HepG2 (cell line): ENCODE measurements at regions not wholly inside any gene's neighbourhood (a gene's known extent, or its start where the extent isn't known, plus 50 kb on each side); places are given as distances from the start of the nearest gene placed in this dataset.

Experiments
- ATAC-seq: fragments of 200-7000 bp; cut with Tn5 transposase; 3 replicates; pipeline ENCODE4 v1.9.1; 2020; ENCODE audit warnings: mild to moderate bottlenecking, moderate library complexity
- BruUV-seq: library from RNA; stranded (reverse); fragments of 400-500 nt; replicated peaks from 2 replicates; lab custom pipeline; 2021; lab: Mats Ljungman, UMichigan
- CTCF ChIA-PET: fragments of 300-600 bp; formaldehyde crosslinking; extraction: SDS; loops from one replicate; lab custom pipeline; 2021; ENCODE audit warnings: low total read pairs, inconsistent platforms, low intra/inter-chr PET ratio; lab: Yijun Ruan, JAX
- POLR2A ChIA-PET: fragments of 350-600 bp; sonication (Branson Sonifier 250); formaldehyde crosslinking; loops from one replicate; lab custom pipeline; 2020; ENCODE audit warnings: antibody characterized with exemption, inconsistent platforms; lab: Yijun Ruan, JAX
- DNase-seq: peaks from one replicate; pipeline ENCODE4 v3.0.0-alpha.2; 2015; ENCODE audit warnings: low spot score
- FAIRE-seq: peaks from 3 replicates; lab custom pipeline; 2011; peaks lifted over from hg19 to GRCh38; lab: Jason Lieb, UNC
- H2AFZ ChIP-seq: one replicate; pipeline ENCODE4 v1.6.1; 2011; ENCODE audit warnings: low read length, inconsistent platforms
- H3K27ac ChIP-seq: fragments of 300-600 bp; 3 replicates; pipeline ENCODE4 v1.8.0; 2011; ENCODE audit warnings: mixed run types, mild to moderate bottlenecking, mixed read lengths, low read length, inconsistent platforms; ENCODE audit not compliant: insufficient read depth; ENCODE audit errors: extremely low read length
- H3K27me3 ChIP-seq, 2 experiments: fragments of 200-600 bp in 1 of 2; 2 replicates in 1 of 2; 3 replicates in 1 of 2; pipeline versions ENCODE4 v1.6.0 to v1.8.0; 2011; ENCODE audit warnings: low read length in 2 of 2, mild to moderate bottlenecking in 2 of 2, moderate library complexity in 2 of 2, inconsistent platforms in 1 of 2; ENCODE audit not compliant: insufficient read depth in 2 of 2, control insufficient read depth in 1 of 2
- H3K36me3 ChIP-seq, 2 experiments: fragments of 200-600 bp in 1 of 2; replicated peaks in 1 of 2; 2 replicates in 1 of 2; 3 replicates in 1 of 2; pipeline versions ENCODE4 v1.5.1 to v1.8.0; 2011; ENCODE audit warnings: low read length in 2 of 2, inconsistent platforms in 1 of 2; ENCODE audit not compliant: insufficient read depth in 2 of 2, control insufficient read depth in 1 of 2
- H3K4me1 ChIP-seq: 2 replicates; pipeline ENCODE4 v1.5.1; 2012; ENCODE audit warnings: low read length, inconsistent platforms; ENCODE audit not compliant: insufficient read depth
- H3K4me2 ChIP-seq: 2 replicates; pipeline ENCODE4 v1.6.0; 2011; ENCODE audit warnings: low read depth, low read length, inconsistent platforms
- H3K4me3 ChIP-seq, 3 experiments: fragments of 200-600 bp in 1 of 3; sonication (generic), shearing (Covaris generic) in 1 of 3; replicated peaks in 1 of 3; 2 replicates each; pipeline ENCODE4 v1.5.1; 2011 to 2016; ENCODE audit warnings: low read length in 3 of 3, inconsistent platforms in 2 of 3, low read depth in 2 of 3, mild to moderate bottlenecking in 2 of 3, control low read depth in 1 of 3, mixed read lengths in 1 of 3; ENCODE audit not compliant: insufficient read depth in 1 of 3
- H3K79me2 ChIP-seq: one replicate; pipeline ENCODE4 v1.6.1; 2011; ENCODE audit warnings: low read length, inconsistent platforms; ENCODE audit not compliant: insufficient read depth
- H3K9ac ChIP-seq: 2 replicates; pipeline ENCODE4 v1.6.0; 2011; ENCODE audit warnings: mild to moderate bottlenecking, low read depth, low read length, inconsistent platforms; ENCODE audit not compliant: insufficient read depth
- H3K9me3 ChIP-seq: 2 replicates; pipeline ENCODE4 v1.5.1; 2012; ENCODE audit warnings: mild to moderate bottlenecking, low read length
- H4K20me1 ChIP-seq: 2 replicates; pipeline ENCODE4 v1.6.0; 2011; ENCODE audit warnings: inconsistent platforms, mild to moderate bottlenecking, low read length, moderate library complexity; ENCODE audit not compliant: insufficient read depth
- HIC2 ChIP-seq: sonication (generic); formaldehyde crosslinking; IDR thresholded peaks from 2 replicates; pipeline ENCODE4 v1.9.0; 2022; ENCODE audit warnings: low read depth, missing genetic modification reagents
- KLF12 ChIP-seq: sonication (generic); formaldehyde crosslinking; IDR thresholded peaks from 2 replicates; pipeline ENCODE4 v1.4.0; 2020; ENCODE audit warnings: missing genetic modification reagents, borderline replicate concordance
- ZFP36L2 ChIP-seq: sonication (generic); formaldehyde crosslinking; IDR thresholded peaks from 2 replicates; pipeline ENCODE4 v1.4.0; 2020; ENCODE audit warnings: missing genetic modification reagents
- ZFP62 ChIP-seq: sonication (generic); formaldehyde crosslinking; IDR thresholded peaks from 2 replicates; pipeline ENCODE4 v1.4.0; 2020; ENCODE audit warnings: missing genetic modification reagents
- ZFP91 ChIP-seq: sonication (generic); formaldehyde crosslinking; IDR thresholded peaks from 2 replicates; pipeline ENCODE4 v1.9.0; 2022; ENCODE audit warnings: missing genetic modification reagents, mild to moderate bottlenecking, borderline replicate concordance
- ZNF784 ChIP-seq: sonication (generic); formaldehyde crosslinking; IDR thresholded peaks from 2 replicates; pipeline ENCODE4 v1.5.1; 2020; ENCODE audit warnings: missing genetic modification reagents, mild to moderate bottlenecking, borderline replicate concordance
- ZNF879 ChIP-seq: sonication (generic); formaldehyde crosslinking; IDR thresholded peaks from 2 replicates; pipeline ENCODE4 v1.8.1; 2023; ENCODE audit warnings: missing genetic modification reagents
- WGBS: methylation state at CpG from one replicate; pipeline ENCODE4 v1.1.6; 2017; ENCODE audit warnings: low lambda C conversion rate; 5-methylcytosine and 5-hydroxymethylcytosine counted together
- in situ Hi-C: cut with HindIII; loops from 2 replicates; pipeline ENCODE4 v1.10.0; 2017; ENCODE audit warnings: low pct_unique_long_range_greater_than_20kb; ENCODE audit not compliant: extremely low pct_ligation_motif_present
- intact Hi-C: fragments of 100-400 bp; cut with micrococcal nuclease; formaldehyde crosslinking; loops from one replicate; pipeline ENCODE4 v1.10.0; 2022; ENCODE audit not compliant: unreplicated experiment

GRCh38 chr15:98286831-98287230 is 326.3 kb downstream of the ARRDC4 start:
- Histone ChIP-seq H3K9me3 (no peaks in the 10 kb centered on the region), H2AFZ (no peak overlapping the region), H3K27me3 (peaks cover 2 to 26% of the 10 kb centered on the region in 2 experiments; a peak in 3 of 5 replicates), H3K4me2 (no peak overlapping the region), H3K36me3 (no peaks in the 10 kb centered on the region), H3K27ac (no peak overlapping the region), H3K79me2 (no peaks in the 10 kb centered on the region), H4K20me1 (no peaks in the 10 kb centered on the region), H3K4me3 (no peak overlapping the region), H3K4me1 (no peaks in the 10 kb centered on the region), H3K9ac (no peak overlapping the region)
- DNase-seq (no peak), FAIRE-seq (no peak), ATAC-seq (no peak)
- intact Hi-C loops (no loop called here), in situ Hi-C loops (no loop called here)
- BruUV-seq, result no TSS peak
- 8% methylated on average over 3 of the region's 3 CpGs for WGBS
- no peak for TF ChIP-seq ZFP62 (CRISPR knock-in tag)
- no peak for TF ChIP-seq ZNF879 (CRISPR knock-in tag)
- TF ChIP-seq ZNF784 (CRISPR knock-in tag), result no peak
- TF ChIP-seq KLF12, result no peak
- TF ChIP-seq ZFP36L2 (CRISPR knock-in tag), result no peak
- TF ChIP-seq HIC2 (CRISPR knock-in tag), result no peak
- TF ChIP-seq ZFP91, result no peak
- ChIA-PET POLR2A (no interaction called here), CTCF (no interaction called here)
